Esophagus squamous epithelium (tissue), 5 donors: ENCODE measurements at regions not wholly inside any gene's neighbourhood (a gene's known extent, or its start where the extent isn't known, plus 50 kb on each side); places are given as distances from the start of the nearest gene placed in this dataset.

Source experiments
- DNase-seq: peaks from one replicate; lab custom pipeline; 2025; lab: John Stamatoyannopoulos, UW
- H3K27ac ChIP-seq, 4 donors: fragments of 200-600 bp; sonication (generic); one replicate each; pipeline ENCODE4 v1.5.1; 2016 to 2019; ENCODE audit warnings: mild to moderate bottlenecking in 1 of 4
- H3K27me3 ChIP-seq, 4 donors: fragments of 200-600 bp; sonication (generic); 1 replicate in 3 of 4; 2 replicates in 1 of 4; pipeline versions ENCODE4 v1.5.1 to v1.6.0; 2017 to 2021; ENCODE audit warnings: antibody characterized with exemption in 1 of 4
- H3K36me3 ChIP-seq, 3 donors: fragments of 200-600 bp; sonication (generic); one replicate each; pipeline ENCODE4 v1.5.1; 2016 to 2019
- H3K4me1 ChIP-seq, 3 donors: fragments of 200-600 bp; sonication (generic); one replicate each; pipeline ENCODE4 v1.5.1; 2017 to 2019
- H3K4me3 ChIP-seq, 4 donors: fragments of 200-600 bp; sonication (generic); 1 replicate in 3 of 4; 2 replicates in 1 of 4; pipeline ENCODE4 v1.5.1; 2016 to 2019; ENCODE audit warnings: mild to moderate bottlenecking in 2 of 4, moderate library complexity in 1 of 4
- H3K9me3 ChIP-seq, 3 donors: fragments of 200-600 bp; sonication (generic); one replicate each; pipeline ENCODE4 v1.5.1; 2016 to 2019
- POLR2A ChIP-seq, 4 donors: fragments of 450-650 bp; IDR thresholded peaks; one replicate each; pipeline ENCODE4 v1.6.1; 2017; ENCODE audit warnings: antibody characterized with exemption in 4 of 4, mild to moderate bottlenecking in 4 of 4, moderate library complexity in 3 of 4
- WGBS, 2 donors: methylation state at CpG; one replicate each; pipeline ENCODE4 v1.1.5; 2018; 5-methylcytosine and 5-hydroxymethylcytosine counted together
- intact Hi-C: fragments of 100-400 bp; cut with DNase I; formaldehyde crosslinking; loops from one replicate; pipeline ENCODE4 v1.15.0; 2022
- TF ChIP-seq, protein P1 (sequence below), 6 experiments: fragments of 450-650 bp in 4 of 6; fragments of 200-600 bp in 2 of 6; sonication (generic) in 2 of 6; IDR thresholded peaks; one replicate each; pipeline ENCODE4 v1.5.1; 2016 to 2019; ENCODE audit warnings: antibody characterized with exemption in 6 of 6, mild to moderate bottlenecking in 4 of 6, moderate library complexity in 4 of 6
- donor health status: DM: yes; HTN: yes; CAD: no.

DNA sequence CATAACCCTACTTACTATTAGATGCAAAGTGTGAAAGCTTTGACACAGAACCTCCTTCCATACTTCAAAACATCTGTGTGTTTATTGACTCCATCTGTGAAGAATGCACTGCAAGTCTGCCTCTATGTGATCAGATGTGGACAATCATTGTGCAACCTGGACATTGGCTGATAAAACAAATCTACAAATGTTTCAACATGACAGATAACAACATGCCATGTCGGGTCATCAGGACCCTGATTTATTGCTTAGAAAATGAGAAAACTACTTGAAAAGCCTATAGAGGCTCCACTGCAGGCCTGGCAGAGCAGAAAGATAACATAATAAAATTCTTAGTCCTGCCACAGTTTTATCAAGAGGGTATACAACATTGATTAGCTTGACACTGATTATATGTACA is 1286.4 kb downstream of the GRIK2 start:
- TF ChIP-seq, protein P1, sequence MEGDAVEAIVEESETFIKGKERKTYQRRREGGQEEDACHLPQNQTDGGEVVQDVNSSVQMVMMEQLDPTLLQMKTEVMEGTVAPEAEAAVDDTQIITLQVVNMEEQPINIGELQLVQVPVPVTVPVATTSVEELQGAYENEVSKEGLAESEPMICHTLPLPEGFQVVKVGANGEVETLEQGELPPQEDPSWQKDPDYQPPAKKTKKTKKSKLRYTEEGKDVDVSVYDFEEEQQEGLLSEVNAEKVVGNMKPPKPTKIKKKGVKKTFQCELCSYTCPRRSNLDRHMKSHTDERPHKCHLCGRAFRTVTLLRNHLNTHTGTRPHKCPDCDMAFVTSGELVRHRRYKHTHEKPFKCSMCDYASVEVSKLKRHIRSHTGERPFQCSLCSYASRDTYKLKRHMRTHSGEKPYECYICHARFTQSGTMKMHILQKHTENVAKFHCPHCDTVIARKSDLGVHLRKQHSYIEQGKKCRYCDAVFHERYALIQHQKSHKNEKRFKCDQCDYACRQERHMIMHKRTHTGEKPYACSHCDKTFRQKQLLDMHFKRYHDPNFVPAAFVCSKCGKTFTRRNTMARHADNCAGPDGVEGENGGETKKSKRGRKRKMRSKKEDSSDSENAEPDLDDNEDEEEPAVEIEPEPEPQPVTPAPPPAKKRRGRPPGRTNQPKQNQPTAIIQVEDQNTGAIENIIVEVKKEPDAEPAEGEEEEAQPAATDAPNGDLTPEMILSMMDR (IDR thresholded peaks at IDR 0.05): no peak
- no peak for TF ChIP-seq POLR2A (IDR thresholded peaks at IDR 0.05)
- no peaks in the 10 kb centered on the region for H3K27me3 ChIP-seq
- WGBS, 2 donors: 14 to 36% methylated on average over 1 of the region's 1 CpG
- no peak overlapping the region for H3K4me3 ChIP-seq
- no peak for DNase-seq
- no peaks in the 10 kb centered on the region for H3K36me3 ChIP-seq
- no peaks in the 10 kb centered on the region for H3K9me3 ChIP-seq
- no peaks in the 10 kb centered on the region for H3K4me1 ChIP-seq
- no peak overlapping the region for H3K27ac ChIP-seq
- intact Hi-C loops: no loop called here

DNA sequence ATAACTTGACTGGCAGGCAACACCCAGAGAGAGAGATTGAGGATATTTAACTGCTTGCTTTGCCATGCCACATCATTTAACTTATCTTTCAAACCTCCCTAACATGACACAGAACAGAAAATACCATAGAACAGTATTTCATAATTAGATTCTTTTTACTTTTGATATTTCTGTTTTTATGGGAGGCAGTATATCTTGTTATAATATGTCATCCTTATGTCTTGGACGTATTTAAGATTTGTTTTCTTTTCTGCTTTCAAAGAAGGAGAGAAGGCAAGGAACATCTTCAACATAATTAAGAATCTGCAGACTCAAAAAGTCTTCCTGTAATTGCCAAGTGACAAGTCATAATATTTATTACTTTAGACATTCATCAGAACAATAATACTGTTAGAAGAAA is 1283.7 kb downstream of the GRIK2 start:
- TF ChIP-seq, protein P1 (IDR thresholded peaks at IDR 0.05): no peak
- TF ChIP-seq POLR2A (IDR thresholded peaks at IDR 0.05): no peak
- intact Hi-C loops: no loop called here
- Histone ChIP-seq H3K27me3 (no peaks in the 10 kb centered on the region), H3K9me3 (no peaks in the 10 kb centered on the region), H3K27ac (no peak overlapping the region), H3K36me3 (no peaks in the 10 kb centered on the region), H3K4me3 (no peak overlapping the region), H3K4me1 (no peaks in the 10 kb centered on the region)
- 39 to 47% methylated on average over 1 of the region's 1 CpG for WGBS, 2 donors
- no peak for DNase-seq

DNA sequence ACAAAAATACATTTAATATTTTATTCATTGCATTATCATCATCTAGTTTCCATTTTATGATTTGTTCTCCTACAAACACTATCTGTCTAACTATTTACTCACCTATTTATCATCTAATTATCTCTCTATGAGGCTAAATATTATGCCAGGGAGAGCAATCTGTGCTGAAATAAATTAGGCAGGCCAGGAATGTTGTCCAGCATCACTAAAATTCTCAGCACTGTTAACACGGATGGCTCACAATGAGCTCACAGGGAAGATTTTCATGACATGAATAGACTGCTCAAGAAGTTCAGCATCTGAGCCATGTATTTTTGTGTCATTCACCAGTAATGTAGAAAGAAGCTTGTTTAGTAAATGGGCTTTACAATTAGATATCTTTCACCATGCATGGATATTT is 1277.2 kb downstream of the GRIK2 start:
- intact Hi-C loops: no loop called here
- Histone ChIP-seq H3K4me3 (no peak overlapping the region), H3K36me3 (no peaks in the 10 kb centered on the region), H3K4me1 (no peaks in the 10 kb centered on the region), H3K27ac (no peak overlapping the region), H3K9me3 (no peaks in the 10 kb centered on the region), H3K27me3 (no peaks in the 10 kb centered on the region)
- TF ChIP-seq, protein P1 (IDR thresholded peaks at IDR 0.05): no peak
- no peak for TF ChIP-seq POLR2A (IDR thresholded peaks at IDR 0.05)
- WGBS, 2 donors: 43 to 60% methylated on average over 1 of the region's 1 CpG
- no peak for DNase-seq

DNA sequence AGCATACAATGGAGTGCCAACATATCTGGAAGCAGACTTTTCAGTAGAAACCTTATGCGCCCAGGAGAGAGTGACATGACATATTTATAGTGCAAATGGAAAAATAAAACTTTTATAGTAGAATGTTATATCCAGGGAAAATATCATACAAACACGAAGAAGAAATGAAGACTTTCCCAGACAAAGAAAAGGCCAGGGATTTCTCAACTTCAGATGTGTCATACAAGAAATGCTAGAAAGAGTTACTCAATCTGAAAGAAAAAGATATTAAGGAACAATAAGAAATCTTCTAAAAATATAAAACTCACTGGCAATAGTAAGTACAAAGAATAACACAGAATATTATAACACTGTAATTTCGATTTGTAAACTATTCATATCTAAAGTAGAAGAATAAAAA is 1269.3 kb downstream of the GRIK2 start:
- Histone ChIP-seq H3K27me3 (no peaks in the 10 kb centered on the region), H3K27ac (no peak overlapping the region), H3K9me3 (no peaks in the 10 kb centered on the region), H3K4me3 (no peak overlapping the region), H3K4me1 (no peaks in the 10 kb centered on the region), H3K36me3 (no peaks in the 10 kb centered on the region)
- TF ChIP-seq POLR2A (IDR thresholded peaks at IDR 0.05): no peak
- TF ChIP-seq, protein P1 (IDR thresholded peaks at IDR 0.05): no peak
- DNase-seq: no peak
- 63 to 71% methylated on average over 3 of the region's 3 CpGs for WGBS, 2 donors
- intact Hi-C loops: no loop called here

DNA sequence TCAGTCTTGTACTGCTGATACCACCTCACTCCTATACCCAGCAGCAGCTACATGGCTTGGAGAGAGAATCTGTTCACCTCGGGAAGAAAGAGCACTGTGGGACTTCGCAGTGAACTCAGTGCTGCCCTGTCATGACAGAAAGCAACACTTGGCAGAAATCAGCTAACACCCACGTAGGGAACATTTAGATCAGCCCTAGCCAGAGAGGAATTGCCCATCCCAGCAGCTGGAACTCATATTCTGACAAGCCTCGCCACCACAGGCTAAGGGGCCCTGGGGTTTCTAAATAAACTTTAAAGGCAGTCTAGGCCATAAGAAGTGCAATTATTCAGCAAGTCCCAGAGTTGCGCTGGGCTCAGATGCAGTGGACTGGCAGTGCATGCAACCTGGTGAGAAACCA is 1266.8 kb downstream of the GRIK2 start:
- 42 to 48% methylated on average over 5 of the region's 5 CpGs for WGBS, 2 donors
- Histone ChIP-seq H3K27me3 (no peaks in the 10 kb centered on the region), H3K9me3 (no peaks in the 10 kb centered on the region), H3K4me3 (no peak overlapping the region), H3K36me3 (no peaks in the 10 kb centered on the region), H3K4me1 (no peaks in the 10 kb centered on the region), H3K27ac (no peak overlapping the region)
- DNase-seq: no peak
- intact Hi-C loops: no loop called here
- no peak for TF ChIP-seq POLR2A (IDR thresholded peaks at IDR 0.05)
- TF ChIP-seq, protein P1 (IDR thresholded peaks at IDR 0.05): no peak
